GM21528 (cell line): ENCODE measurements at regions not wholly inside any gene's neighbourhood (a gene's known extent, or its start where the extent isn't known, plus 50 kb on each side); places are given as distances from the start of the nearest gene placed in this dataset.
"Not testable (repeated sequence)": the region's sequence is repeated elsewhere in the genome, so short reads cannot be mapped to it uniquely, and the experiment has no call there.

Experiments used
- ATAC-seq: cut with Tn5 transposase; IDR thresholded peaks from one replicate; pipeline ENCODE4 v1.9.1; 2021; ENCODE audit warnings: mild to moderate bottlenecking, moderate library complexity; ENCODE audit not compliant: unreplicated experiment, low FRiP score

- ATAC-seq = no peak
Measured at GRCh38 chr5:82905986-82906385, 171.2 kb downstream of the TMEM167A start.

GRCh38 chr5:82901281-82901888 is 175.8 kb downstream of the TMEM167A start:
- ATAC-seq = no peak

- no peak for ATAC-seq
Measured at GRCh38 chr5:82894716-82895115, 182.5 kb downstream of the TMEM167A start.

- ATAC-seq = no peak
Measured at GRCh38 chr5:82889088-82889487, 188.1 kb downstream of the TMEM167A start.

GRCh38 chr5:82886911-82887310 is 190.3 kb downstream of the TMEM167A start:
- ATAC-seq = no peak

- no peak for ATAC-seq
Measured at GRCh38 chr5:82885627-82886389, 191.4 kb downstream of the TMEM167A start.

GRCh38 chr5:82884821-82885471 is 192.2 kb downstream of the TMEM167A start:
- no peak for ATAC-seq

GRCh38 chr5:82882316-82882715 is 194.9 kb downstream of the TMEM167A start:
- ATAC-seq = no peak

- peak; percentile 53 for ATAC-seq
Measured at GRCh38 chr5:82881571-82882174, 195.5 kb downstream of the TMEM167A start.

- no peak for ATAC-seq
Measured at GRCh38 chr5:82879089-82879488, 198.1 kb downstream of the TMEM167A start.

- no peak for ATAC-seq
Measured at GRCh38 chr5:82873452-82873851, 203.7 kb downstream of the TMEM167A start.

GRCh38 chr5:82872321-82873288 is 204.6 kb downstream of the TMEM167A start:
- not testable (repeated sequence) for ATAC-seq

- no peak for ATAC-seq
Measured at GRCh38 chr5:82865625-82866024, 211.6 kb downstream of the TMEM167A start.

- no peak for ATAC-seq
Measured at GRCh38 chr5:82863266-82863665, 213.9 kb downstream of the TMEM167A start.

GRCh38 chr5:82862711-82863110 is 214.5 kb downstream of the TMEM167A start:
- ATAC-seq = no peak

- ATAC-seq = no peak
Measured at GRCh38 chr5:82862261-82862660, 214.9 kb downstream of the TMEM167A start.

- no peak for ATAC-seq
Measured at GRCh38 chr5:82861701-82862100, 215.5 kb downstream of the TMEM167A start.

- ATAC-seq = no peak
Measured at GRCh38 chr5:82859451-82860140, 217.6 kb downstream of the TMEM167A start.
